ENCODE measurements at regions not wholly inside any gene's neighbourhood (a gene's known extent, or its start where the extent isn't known, plus 50 kb on each side); places are given as distances from the start of the nearest gene placed in this dataset.

DNA sequence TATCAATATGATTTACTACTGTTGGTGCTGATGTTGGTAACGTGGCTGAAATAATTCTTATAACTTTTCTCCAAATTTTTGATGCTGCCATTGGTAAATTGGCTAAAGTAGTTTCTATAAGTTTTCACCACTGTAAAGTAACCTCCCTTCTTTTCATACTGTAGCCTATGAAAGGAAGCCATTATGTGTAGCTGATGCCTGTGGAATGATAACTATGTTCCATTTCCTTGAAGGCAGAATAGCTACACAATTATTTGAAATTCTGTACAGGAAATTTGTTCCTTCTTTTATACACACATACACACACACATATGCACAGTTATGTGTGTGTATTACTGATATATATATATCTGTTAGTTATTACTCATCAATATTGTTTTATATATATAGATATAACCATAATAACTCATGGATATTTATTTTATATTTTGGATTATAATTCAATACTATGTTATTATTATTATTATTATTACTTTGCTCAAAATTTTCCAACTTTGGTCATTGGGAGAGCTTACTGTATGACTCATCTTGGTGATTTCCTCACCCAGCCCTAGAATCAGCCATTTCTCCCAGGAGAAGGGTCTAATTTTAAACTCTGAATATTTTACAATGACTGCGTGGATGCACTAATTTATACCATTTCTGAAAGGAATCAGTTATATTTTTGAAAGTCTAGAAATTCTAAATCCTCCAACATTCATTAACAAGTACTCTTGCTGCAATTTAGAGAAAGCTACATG, 1677.7 kb downstream of the SUCLG1 start:
- peaks cover 6% of the 10 kb centered on the region for H3K9me3 ChIP-seq (ENCODE audit: control insufficient read depth, insufficient read depth, low read length)
- no peak overlapping the region for H3K4me3 ChIP-seq (ENCODE audit: low read length)
- Mint-ChIP-seq H3K27me3 (ENCODE audit: low read depth in 2 of 2) (no peaks in the 10 kb centered on the region), H3K4me3 (no peak overlapping the region), H3K9me3 (peaks cover 9 to 24% of the 10 kb centered on the region in 2 donors), H3K4me1 (no peaks in the 10 kb centered on the region), H3K27ac (no peak overlapping the region), H3K36me3 (no peaks in the 10 kb centered on the region)
- H3K36me3 ChIP-seq (ENCODE audit: control insufficient read depth, insufficient read depth, low read length) = no peaks in the 10 kb centered on the region
- TF ChIP-seq, protein P1, sequence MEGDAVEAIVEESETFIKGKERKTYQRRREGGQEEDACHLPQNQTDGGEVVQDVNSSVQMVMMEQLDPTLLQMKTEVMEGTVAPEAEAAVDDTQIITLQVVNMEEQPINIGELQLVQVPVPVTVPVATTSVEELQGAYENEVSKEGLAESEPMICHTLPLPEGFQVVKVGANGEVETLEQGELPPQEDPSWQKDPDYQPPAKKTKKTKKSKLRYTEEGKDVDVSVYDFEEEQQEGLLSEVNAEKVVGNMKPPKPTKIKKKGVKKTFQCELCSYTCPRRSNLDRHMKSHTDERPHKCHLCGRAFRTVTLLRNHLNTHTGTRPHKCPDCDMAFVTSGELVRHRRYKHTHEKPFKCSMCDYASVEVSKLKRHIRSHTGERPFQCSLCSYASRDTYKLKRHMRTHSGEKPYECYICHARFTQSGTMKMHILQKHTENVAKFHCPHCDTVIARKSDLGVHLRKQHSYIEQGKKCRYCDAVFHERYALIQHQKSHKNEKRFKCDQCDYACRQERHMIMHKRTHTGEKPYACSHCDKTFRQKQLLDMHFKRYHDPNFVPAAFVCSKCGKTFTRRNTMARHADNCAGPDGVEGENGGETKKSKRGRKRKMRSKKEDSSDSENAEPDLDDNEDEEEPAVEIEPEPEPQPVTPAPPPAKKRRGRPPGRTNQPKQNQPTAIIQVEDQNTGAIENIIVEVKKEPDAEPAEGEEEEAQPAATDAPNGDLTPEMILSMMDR (IDR thresholded peaks at IDR 0.05) = no peak
- DNase-seq (no peak), ATAC-seq (no peak)
- H3K4me1 ChIP-seq (ENCODE audit: control insufficient read depth, insufficient read depth, low read length) = no peaks in the 10 kb centered on the region
- no peaks in the 10 kb centered on the region for H3K27me3 ChIP-seq (ENCODE audit: control insufficient read depth, insufficient read depth, low read length)
- intact Hi-C loops (cut with micrococcal nuclease) = no loop called here
- no CpG with 5 or more reads among the region's 2 CpGs for WGBS (ENCODE audit: insufficient coverage)
- H3K27ac ChIP-seq (ENCODE audit: low read length) = no peak overlapping the region

DNA sequence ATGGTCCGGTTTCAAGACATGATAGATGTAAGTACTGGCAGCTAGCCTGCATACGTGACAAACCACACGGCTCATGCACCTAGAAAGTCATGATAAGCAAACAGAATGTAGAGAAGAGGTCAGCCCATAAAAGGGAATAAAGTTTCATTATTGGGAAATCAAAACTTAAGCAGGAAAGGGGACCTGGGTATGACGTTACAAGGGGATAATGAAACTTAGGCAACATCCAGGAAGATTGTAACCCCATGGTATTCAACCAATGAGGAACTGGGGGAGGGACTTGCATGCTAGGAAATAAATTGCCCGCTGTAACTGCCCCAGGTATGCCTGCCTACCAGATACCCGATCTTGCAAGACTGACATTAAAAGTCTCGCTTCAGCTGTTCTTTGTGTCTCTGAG, 1679.0 kb downstream of the SUCLG1 start:
- ATAC-seq = no peak
- peaks cover 5% of the 10 kb centered on the region for H3K36me3 Mint-ChIP-seq
- no peak for DNase-seq
- H3K4me1 ChIP-seq (ENCODE audit: control insufficient read depth, insufficient read depth, low read length) = no peaks in the 10 kb centered on the region
- no peak overlapping the region for H3K4me3 ChIP-seq (ENCODE audit: low read length)
- no peaks in the 10 kb centered on the region for H3K4me1 Mint-ChIP-seq
- no peak overlapping the region for H3K27ac ChIP-seq (ENCODE audit: low read length)
- no peaks in the 10 kb centered on the region for H3K27me3 ChIP-seq (ENCODE audit: control insufficient read depth, insufficient read depth, low read length)
- peaks cover 6% of the 10 kb centered on the region for H3K9me3 ChIP-seq (ENCODE audit: control insufficient read depth, insufficient read depth, low read length)
- no peaks in the 10 kb centered on the region for H3K36me3 ChIP-seq (ENCODE audit: control insufficient read depth, insufficient read depth, low read length)
- intact Hi-C loops (cut with micrococcal nuclease) = no loop called here
- 88% methylated on average over 7 of the region's 7 CpGs for WGBS (ENCODE audit: insufficient coverage)
- no peaks in the 10 kb centered on the region for H3K27me3 Mint-ChIP-seq (ENCODE audit: low read depth in 2 of 2)
- H3K9me3 Mint-ChIP-seq = peaks cover 9 to 25% of the 10 kb centered on the region in 2 donors
- H3K27ac Mint-ChIP-seq = no peak overlapping the region
- TF ChIP-seq, protein P1 (IDR thresholded peaks at IDR 0.05) = no peak
- H3K4me3 Mint-ChIP-seq = no peak overlapping the region

DNA sequence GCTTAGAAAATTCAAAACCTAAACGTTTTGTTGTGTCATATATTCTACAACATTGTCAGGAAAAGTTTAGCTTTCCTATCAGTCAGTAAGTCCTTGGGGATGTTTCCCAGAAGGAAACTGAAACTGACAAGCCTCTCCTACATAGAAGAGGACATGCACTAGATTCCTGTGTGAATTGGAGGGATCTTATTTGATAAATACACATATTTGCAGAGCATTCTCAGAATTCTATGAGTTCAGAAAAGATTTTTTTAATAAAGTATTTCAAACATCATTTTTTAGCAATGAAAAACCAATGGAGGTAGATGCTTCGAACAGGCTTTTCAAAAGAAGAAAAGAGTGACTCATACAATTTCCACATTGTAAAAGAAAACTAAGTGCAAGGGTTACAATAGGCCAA, 1706.7 kb downstream of the SUCLG1 start:
- H3K4me1 Mint-ChIP-seq = no peaks in the 10 kb centered on the region
- H3K4me3 Mint-ChIP-seq = no peak overlapping the region
- H3K27ac Mint-ChIP-seq = no peak overlapping the region

More for the DNA sequence above, 1706.7 kb downstream of the SUCLG1 start:
- DNase-seq (no peak), ATAC-seq (no peak)
- TF ChIP-seq, protein P1 (IDR thresholded peaks at IDR 0.05) = no peak
- WGBS (ENCODE audit: insufficient coverage) = 70% methylated on average over 2 of the region's 2 CpGs
- intact Hi-C loops (cut with micrococcal nuclease) = no loop called here
- Histone ChIP-seq H3K4me1 (ENCODE audit: control insufficient read depth, insufficient read depth, low read length) (no peaks in the 10 kb centered on the region), H3K4me3 (ENCODE audit: low read length) (no peak overlapping the region), H3K36me3 (ENCODE audit: control insufficient read depth, insufficient read depth, low read length) (no peaks in the 10 kb centered on the region), H3K27me3 (ENCODE audit: control insufficient read depth, insufficient read depth, low read length) (no peaks in the 10 kb centered on the region), H3K9me3 (ENCODE audit: control insufficient read depth, insufficient read depth, low read length) (peaks cover 3% of the 10 kb centered on the region), H3K27ac (ENCODE audit: low read length) (no peak overlapping the region)
- Mint-ChIP-seq H3K9me3 (peaks cover 17 to 39% of the 10 kb centered on the region in 2 donors), H3K36me3 (peaks cover 8% of the 10 kb centered on the region), H3K27me3 (ENCODE audit: low read depth in 2 of 2) (no peaks in the 10 kb centered on the region)

All from natural killer cell (primary cell).